HG03565 (cell line): ENCODE measurements at regions not wholly inside any gene's neighbourhood (a gene's known extent, or its start where the extent isn't known, plus 50 kb on each side); places are given as distances from the start of the nearest gene placed in this dataset.

ENCODE experiments used
- ATAC-seq: cut with Tn5 transposase; IDR thresholded peaks from one replicate; pipeline ENCODE4 v1.9.1; 2021; ENCODE audit warnings: mild to moderate bottlenecking, moderate library complexity; ENCODE audit not compliant: unreplicated experiment

DNA sequence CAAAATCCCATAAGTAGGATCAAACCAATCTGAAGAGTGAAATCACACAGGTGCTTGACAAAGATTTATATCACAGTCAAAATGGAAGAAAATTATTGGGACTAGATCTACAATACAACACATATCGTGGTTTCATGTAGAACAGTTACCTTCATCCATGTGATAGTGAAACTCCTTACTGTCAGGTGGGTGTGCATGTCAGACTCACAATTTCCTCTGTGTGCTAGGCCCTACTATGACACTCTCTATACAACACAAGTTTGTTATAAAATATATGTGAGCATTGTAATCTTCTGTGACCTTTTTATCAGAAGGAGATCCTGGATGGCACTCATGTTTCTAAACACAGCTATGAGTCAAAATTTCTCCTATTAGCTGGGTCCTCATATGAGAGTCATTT lies 947.0 kb upstream of the TSPY4 start:
- ATAC-seq: no peak

DNA sequence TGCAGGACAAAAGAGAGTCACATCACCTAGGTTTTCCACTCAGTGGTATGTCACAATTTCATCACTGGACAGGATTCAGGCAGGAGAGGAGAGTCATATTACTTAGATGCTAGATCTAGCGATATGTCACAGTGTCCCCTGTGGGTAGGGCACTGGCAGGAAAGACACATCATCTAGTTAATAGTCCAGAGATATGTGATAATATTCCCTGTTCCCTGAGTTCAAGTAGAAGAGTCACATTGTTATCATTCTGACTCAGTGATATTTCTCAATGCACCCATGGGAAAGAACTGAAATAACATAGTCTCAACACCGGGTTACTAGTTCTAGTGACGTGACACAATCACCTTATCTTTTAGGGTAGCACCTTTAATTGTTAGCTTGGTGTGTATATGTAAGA lies 944.0 kb upstream of the TSPY4 start:
- ATAC-seq: no peak

GRCh38 chrY:8422906-8423305 lies 914.4 kb upstream of the TSPY4 start:
- ATAC-seq: no peak

DNA sequence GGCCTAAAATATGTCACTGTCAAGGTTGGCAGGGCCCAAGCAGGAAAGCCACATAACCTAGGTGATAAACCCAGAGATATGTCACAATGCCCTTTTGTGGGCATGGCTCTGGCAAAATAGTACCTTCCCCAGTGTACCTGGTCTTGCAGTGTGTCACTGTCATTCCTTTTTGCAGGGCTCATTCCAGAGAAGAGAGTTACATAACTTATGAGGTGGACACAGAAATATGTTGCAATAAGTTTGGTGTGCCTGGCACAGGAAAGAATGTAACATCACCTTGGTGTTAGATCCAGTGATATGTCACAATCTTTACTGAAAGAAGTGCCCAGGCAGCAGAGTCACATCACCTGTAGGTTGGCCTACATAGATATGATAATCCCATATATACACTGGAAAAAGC lies 910.8 kb upstream of the TSPY4 start:
- ATAC-seq: no peak

- no peak for ATAC-seq
These were observed 899.8 kb upstream of the TSPY4 start for GRCh38 chrY:8437510-8437909.

GRCh38 chrY:8442097-8442496 lies 895.2 kb upstream of the TSPY4 start:
- ATAC-seq: no peak

- ATAC-seq: no peak
These were observed 884.3 kb upstream of the TSPY4 start for GRCh38 chrY:8452963-8453362.

DNA sequence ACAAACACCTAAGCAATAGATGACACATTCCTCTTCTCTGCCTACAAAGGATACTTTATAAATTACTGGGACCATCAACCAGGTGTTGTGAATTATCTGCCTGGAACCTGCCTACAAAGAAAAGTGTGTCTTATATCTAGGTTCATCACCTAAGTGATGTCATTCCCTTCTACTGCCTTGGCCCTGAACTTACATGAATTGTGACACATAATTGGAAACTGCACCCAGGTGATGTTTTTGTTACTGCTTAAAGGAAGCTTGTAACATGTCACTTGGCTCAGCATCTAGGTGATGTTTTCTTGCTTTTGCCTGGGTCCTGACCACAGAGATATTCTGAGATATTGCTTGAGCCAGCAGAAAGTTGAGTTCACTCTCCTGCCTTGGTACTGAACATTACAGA lies 870.5 kb upstream of the TSPY4 start:
- ATAC-seq: no peak

- ATAC-seq: no peak
These were observed 867.0 kb upstream of the TSPY4 start for GRCh38 chrY:8470249-8470648.

DNA sequence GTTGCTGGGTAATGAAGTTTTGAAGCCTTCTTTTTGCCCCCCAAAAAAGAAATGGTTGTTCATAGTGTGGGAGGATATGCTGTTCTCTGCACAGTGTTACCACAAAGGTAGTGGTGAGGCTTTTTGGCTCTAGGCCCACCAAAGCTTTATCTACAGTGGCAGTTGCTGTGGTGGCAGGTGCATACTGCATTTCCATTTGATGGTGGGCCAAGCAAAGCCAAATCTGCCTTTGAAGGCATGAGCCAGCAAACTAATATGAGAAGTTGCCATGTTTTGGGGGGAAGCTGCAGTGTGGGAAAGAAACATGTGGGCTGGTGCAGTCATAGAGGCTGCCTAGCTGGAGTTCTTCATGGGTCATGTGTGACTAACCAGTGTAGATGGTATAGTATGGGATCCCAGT lies 858.1 kb upstream of the TSPY4 start:
- ATAC-seq: no peak

GRCh38 chrY:8488955-8489354 lies 848.3 kb upstream of the TSPY4 start:
- no peak for ATAC-seq

DNA sequence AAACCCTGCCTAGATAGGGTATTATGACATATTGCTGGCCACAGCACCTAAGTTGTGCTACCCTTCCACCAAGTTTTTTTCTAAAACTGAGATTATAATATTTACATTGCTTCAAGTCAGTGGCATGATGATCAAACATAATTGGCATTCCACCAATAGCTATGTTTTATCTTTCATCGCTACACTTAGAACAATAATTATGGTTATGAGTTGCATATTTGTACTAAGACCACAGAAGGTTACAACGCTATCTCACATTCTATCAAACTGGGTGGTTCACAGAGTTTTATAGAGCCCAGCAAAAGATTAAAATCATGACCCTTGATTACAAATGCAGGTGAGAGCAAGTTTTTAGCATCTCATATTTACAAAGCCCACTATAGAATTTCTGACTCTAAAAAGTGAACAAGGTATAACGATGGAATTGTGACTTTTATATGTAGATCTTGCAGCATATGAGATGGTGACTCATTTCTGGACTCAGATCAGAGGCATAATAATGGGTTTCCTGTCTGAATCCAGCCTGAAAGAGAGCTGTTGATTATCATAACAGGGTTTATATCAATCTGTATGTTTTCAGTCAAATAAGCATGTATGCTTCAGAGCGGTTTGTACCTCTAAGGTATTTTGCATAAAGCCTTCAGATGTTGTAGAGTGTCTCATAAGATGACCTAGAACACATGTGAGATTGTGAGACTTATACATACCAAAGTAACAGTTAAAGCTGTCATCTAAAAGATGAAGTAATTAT lies 847.2 kb upstream of the TSPY4 start:
- ATAC-seq: no peak

DNA sequence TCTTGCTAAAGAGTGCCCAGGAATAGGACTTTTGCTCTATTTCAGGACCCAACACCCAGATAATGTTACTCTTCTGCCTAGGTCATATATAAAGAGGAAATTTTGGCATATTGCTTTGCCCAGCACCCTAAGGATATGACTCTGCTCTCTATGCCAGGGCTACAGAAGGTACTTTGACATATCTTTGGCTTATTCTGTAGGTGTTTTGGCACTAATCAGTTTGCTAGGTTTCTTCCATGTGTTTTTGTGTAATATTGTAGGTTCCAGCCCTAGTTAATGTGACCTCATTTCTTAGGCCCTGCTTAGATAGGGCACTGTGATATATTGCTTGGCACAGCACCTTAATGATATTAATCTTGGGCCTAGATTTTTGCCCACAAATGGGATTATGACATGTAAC lies 842.9 kb upstream of the TSPY4 start:
- ATAC-seq: no peak

DNA sequence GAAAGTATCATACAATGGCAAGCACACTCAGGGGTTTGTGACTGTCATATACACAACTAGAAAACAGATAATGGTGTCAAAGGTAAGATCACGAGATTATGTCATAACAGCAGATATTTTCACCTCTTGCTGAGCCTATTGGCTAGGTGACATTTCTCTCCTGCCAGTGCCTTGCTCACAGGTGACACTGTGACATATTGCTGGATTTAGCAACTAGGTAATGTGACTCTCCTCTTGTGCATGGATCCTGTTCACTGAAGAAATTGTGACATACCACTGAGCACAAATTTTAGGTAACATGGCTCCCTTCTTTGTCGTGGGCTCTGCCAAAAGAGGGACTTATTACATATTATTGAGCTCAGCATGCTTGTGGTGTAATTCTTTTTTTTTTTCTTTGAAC lies 842.0 kb upstream of the TSPY4 start:
- no peak for ATAC-seq

DNA sequence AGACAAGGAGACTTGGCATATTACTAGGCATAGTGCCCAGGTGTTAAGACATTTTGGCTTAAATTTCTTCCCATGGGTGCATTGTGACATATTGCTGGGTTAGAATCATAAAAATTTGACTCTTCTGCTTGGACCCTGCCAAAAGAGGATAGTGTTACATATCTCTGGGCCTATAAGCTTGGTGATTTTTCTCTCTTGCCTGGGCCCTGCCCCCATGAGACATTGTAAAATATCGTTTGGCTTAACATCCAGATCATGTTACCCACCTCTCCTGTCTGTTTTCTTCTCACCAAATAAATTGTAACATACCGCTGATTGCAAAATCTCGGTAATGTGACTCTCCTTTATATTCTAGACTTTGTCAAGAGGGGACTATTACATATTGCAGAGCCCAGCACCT lies 836.4 kb upstream of the TSPY4 start:
- no peak for ATAC-seq

DNA sequence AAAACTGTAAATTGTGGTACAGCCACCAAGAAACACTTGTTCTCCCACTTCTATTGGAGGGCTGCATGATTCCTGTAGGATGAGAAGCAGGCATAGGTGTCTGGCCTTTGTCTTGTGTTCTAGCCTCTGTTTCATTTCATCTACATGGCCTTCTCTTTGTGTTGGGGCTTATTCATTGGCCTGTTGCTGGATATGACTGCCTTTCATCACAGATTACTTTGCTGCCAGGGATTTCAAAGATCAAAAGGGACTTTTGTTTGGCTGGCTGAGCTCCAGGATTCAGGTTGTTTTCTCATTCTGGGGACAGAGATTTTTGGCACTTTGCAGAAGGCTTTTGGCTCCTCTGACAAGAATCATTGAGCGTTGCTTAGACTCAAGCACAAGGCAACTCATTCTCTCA lies 803.8 kb upstream of the TSPY4 start:
- no peak for ATAC-seq

- peak; percentile 98 for ATAC-seq
These were observed 801.6 kb upstream of the TSPY4 start for GRCh38 chrY:8535704-8536103.

DNA sequence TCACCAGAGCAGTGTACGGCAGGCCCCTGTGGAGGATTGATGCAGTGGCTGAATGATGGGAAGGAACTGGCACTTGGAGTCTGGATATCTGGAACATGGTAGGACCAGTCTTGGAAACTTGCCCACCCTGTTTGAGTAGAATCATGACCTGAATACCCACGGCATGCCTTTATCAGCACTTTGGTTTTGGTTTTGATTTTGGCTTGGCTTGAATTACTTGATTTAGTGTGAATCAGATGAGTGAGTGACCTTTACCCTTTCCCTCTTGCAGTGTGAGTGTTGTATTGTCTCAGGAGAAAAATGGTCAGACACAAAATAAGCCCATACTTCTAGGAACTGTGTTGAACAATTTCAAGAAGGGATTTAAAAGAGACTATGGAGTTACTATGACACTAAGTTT lies 801.0 kb upstream of the TSPY4 start:
- no peak for ATAC-seq

GRCh38 chrY:8541306-8541705 lies 796.0 kb upstream of the TSPY4 start:
- no peak for ATAC-seq

GRCh38 chrY:8544715-8545114 lies 792.5 kb upstream of the TSPY4 start:
- ATAC-seq: no peak

- ATAC-seq: no peak
These were observed 789.3 kb upstream of the TSPY4 start for GRCh38 chrY:8547931-8548330.

DNA sequence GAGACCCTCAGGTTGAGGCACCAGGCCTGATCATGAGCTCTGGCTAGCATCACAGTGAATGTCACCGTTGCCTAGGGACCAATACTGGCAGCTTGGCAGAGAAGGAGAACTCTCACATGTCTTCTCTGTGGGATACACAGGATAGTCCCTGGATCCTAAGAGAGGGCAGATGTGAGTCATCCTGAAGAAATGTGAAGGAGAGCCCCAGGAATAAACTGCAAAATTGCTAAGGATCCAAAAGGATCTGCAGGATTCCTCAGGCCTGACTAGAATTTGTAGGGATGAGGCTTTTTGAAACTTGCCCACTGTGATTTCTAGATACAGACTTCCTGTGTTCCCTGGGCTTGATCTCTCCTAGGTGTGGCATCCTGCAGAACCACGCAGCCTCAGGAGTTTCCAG lies 785.9 kb upstream of the TSPY4 start:
- no peak for ATAC-seq

DNA sequence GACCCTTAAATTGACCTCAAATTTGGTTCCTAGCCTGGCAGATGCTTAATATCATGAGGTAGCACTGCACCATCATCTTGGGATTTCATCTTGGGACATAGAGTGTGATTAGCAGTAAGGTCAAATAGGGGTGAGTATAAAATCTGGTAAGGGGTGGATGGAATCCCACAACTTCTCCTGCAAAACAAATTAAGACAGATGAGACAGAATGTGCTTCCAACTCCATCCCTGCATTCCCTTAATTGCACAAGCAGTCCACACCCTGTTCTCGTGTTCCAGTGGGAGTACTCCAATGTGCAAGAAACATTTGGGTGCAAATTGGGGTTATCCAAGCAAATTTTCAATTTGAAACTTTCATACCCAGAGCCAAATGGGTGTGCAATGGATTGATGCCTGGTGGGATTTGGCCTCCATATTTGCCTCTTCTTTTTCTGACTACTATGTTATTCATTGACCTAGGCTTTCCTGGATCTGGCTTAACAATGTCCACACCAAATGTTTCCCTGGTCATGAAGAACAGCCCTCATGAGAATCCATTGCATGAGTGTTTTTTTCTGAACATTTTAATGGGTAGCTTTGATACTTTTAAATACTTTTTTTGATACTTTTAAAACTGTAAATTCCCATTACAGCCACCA lies 785.0 kb upstream of the TSPY4 start:
- no peak for ATAC-seq
